Erythroblast (primary cell): ENCODE measurements at regions not wholly inside any gene's neighbourhood (a gene's known extent, or its start where the extent isn't known, plus 50 kb on each side); places are given as distances from the start of the nearest gene placed in this dataset.

Experiments
- GATA1 ChIP-seq: IDR thresholded peaks from 2 replicates; pipeline ENCODE4 v1.6.1; 2011; ENCODE audit warnings: low read depth, mild to moderate bottlenecking, control low read depth, low read length, moderate library complexity
- POLR2A ChIP-seq: IDR thresholded peaks from 2 replicates; pipeline ENCODE4 v1.6.1; 2011; ENCODE audit warnings: mild to moderate bottlenecking, low read length

DNA sequence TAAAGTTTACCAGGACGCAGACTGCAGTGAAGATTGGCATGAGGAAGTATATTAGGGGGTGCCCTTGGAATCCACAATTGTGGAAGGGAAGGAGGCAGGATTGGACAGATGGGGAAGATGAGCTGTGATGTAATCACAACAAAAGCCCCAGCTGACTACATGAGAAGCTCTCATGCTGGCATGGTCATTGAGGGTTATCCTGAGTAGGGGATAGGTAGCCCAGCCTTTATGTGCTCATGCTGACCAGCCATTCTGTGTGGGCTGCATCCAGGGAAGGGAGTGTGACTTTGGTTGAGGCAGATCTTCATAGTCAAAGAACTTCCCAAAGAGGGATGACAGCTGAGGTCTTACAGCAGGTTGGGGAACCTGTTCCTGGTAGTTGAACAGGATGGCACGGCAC, 52.0 kb upstream of the RANBP6 start:
- TF ChIP-seq POLR2A = no peak
- TF ChIP-seq GATA1 = no peak
